ENCODE measurements at regions not wholly inside any gene's neighbourhood (a gene's known extent, or its start where the extent isn't known, plus 50 kb on each side); places are given as distances from the start of the nearest gene placed in this dataset.

DNA sequence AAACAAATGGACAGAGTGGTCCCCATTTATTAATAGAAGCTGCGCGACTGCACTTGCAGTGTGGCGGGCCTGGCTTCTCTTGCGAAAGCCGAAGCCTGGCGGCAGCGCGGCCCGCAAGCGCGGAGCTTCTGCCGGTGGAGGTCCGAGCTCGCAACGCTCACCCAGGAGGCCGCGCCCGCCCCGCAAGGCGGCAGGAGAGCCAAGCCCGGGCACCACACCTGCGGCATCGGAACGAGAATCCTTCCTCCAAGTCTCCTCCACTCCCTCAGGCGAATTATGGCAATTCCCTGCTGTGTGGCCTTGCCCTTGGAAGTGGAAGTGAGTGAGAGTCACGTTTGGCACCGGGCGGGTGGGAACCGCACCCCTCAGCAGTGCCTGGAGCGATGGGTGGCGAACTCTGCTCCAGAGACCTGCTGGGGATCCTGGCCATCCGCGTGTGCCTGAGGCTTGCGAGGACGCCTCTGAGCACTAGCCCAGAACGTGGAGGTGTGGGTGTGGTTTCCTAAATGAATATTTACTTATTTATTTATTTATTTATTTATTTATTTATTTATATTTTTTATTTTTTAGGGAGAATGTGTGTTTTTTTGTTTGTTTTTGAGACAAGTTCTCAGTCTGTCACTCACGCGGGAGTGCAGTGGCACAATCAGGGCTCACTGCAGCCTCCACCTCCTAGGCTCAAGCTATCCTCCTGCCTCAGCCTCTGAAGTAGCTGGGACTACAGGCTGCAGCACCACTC, 133.7 kb upstream of the UBE2E1 start:
- POLR2A ChIA-PET: no interaction called here
- DNase-seq (ENCODE audit: low read depth, low spot score): no peak

DNA sequence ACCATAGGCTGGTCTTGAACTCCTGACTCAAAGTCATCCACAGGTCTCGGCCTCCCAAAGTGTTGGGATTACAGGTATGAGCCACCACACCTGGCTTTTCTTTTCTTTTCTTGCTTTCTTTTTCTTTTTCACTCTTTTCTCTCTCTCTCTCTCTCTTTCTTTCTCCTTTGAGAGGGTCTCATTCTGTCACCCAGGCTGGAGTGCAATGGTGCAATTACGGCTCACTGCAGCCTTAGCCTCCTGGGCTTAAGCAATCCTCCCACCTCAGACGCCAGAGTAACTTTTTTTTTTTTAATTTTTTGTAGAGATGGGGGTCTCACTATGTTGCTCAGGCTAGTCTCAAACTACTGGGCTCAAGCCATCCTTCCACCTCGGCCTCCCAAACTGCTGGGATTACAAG, 133.1 kb upstream of the UBE2E1 start:
- TF ChIP-seq, protein P1, sequence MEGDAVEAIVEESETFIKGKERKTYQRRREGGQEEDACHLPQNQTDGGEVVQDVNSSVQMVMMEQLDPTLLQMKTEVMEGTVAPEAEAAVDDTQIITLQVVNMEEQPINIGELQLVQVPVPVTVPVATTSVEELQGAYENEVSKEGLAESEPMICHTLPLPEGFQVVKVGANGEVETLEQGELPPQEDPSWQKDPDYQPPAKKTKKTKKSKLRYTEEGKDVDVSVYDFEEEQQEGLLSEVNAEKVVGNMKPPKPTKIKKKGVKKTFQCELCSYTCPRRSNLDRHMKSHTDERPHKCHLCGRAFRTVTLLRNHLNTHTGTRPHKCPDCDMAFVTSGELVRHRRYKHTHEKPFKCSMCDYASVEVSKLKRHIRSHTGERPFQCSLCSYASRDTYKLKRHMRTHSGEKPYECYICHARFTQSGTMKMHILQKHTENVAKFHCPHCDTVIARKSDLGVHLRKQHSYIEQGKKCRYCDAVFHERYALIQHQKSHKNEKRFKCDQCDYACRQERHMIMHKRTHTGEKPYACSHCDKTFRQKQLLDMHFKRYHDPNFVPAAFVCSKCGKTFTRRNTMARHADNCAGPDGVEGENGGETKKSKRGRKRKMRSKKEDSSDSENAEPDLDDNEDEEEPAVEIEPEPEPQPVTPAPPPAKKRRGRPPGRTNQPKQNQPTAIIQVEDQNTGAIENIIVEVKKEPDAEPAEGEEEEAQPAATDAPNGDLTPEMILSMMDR (IDR thresholded peaks at IDR 0.05; ENCODE audit: low read depth, low read length): no peak
- no peak overlapping the region for H3K4me3 ChIP-seq (ENCODE audit: low read depth, low read length)
- no peak overlapping the region for H3K27ac ChIP-seq (ENCODE audit: low read depth, low read length)
- ChIA-PET CTCF (no interaction called here), POLR2A (no interaction called here)
- DNase-seq (ENCODE audit: low read depth, low spot score): no peak
- no peaks in the 10 kb centered on the region for H3K27me3 ChIP-seq (ENCODE audit: control insufficient read depth, insufficient read depth, low read length)
- no peaks in the 10 kb centered on the region; the same call in 1 of the 2 replicates for H3K9me3 ChIP-seq (ENCODE audit: control insufficient read depth, insufficient read depth, low read length)

More for the DNA sequence above, 133.7 kb upstream of the UBE2E1 start:
- H3K27ac ChIP-seq (ENCODE audit: low read depth, low read length): no peak overlapping the region
- H3K9me3 ChIP-seq (ENCODE audit: control insufficient read depth, insufficient read depth, low read length): no peaks in the 10 kb centered on the region; the same call in 1 of the 2 replicates
- H3K4me3 ChIP-seq (ENCODE audit: low read depth, low read length): no peak overlapping the region
- TF ChIP-seq, protein P1 (IDR thresholded peaks at IDR 0.05; ENCODE audit: low read depth, low read length): no peak
- H3K27me3 ChIP-seq (ENCODE audit: control insufficient read depth, insufficient read depth, low read length): no peaks in the 10 kb centered on the region
- CTCF ChIA-PET: no interaction called here

DNA sequence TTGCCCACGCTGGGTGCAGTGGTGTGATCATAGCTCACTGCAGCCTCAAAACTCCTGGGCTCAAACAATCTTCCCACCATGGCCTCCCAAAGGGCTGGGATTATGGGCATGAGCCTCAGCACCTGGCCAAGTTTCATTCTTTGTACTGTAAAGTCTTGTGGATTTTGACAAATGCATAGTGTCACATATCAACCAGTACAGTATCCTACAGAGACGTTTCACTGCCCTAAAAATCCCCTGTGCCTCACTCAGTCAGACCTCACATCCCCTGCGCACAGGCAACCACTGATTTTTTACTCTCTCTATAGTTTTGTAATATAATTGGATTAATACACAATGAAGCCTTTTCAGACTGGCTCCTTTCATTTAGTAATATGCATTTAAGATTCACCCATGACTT, 130.7 kb upstream of the UBE2E1 start:
- TF ChIP-seq, protein P1 (IDR thresholded peaks at IDR 0.05; ENCODE audit: low read depth, low read length): no peak
- H3K9me3 ChIP-seq (ENCODE audit: control insufficient read depth, insufficient read depth, low read length): peaks cover 6% of the 10 kb centered on the region
- no peaks in the 10 kb centered on the region for H3K27me3 ChIP-seq (ENCODE audit: control insufficient read depth, insufficient read depth, low read length)
- DNase-seq (ENCODE audit: low read depth, low spot score): no peak
- ChIA-PET CTCF (no interaction called here), POLR2A (no interaction called here)
- no peak overlapping the region for H3K27ac ChIP-seq (ENCODE audit: low read depth, low read length)
- H3K4me3 ChIP-seq (ENCODE audit: low read depth, low read length): no peak overlapping the region

DNA sequence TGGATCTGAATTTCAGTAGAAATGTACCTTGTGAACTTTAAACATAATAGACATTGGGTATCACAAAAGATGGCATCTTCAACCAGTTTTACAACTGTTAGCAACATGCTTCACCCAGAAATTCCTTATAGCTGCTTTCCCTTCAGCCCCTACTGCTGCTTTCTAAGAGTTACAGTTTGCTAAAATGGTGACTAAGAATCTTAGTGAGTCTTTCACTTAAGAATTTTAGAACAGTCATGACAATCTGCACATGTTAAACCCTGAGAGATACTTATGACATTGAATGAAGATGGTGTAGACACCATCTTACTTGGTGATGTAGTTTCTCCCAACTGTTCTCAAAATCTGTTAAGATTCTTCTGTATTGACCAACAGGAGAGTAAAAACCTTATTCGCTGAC, 129.7 kb upstream of the UBE2E1 start:
- no peaks in the 10 kb centered on the region for H3K27me3 ChIP-seq (ENCODE audit: control insufficient read depth, insufficient read depth, low read length)
- ChIA-PET POLR2A (no interaction called here), CTCF (no interaction called here)
- DNase-seq (ENCODE audit: low read depth, low spot score): no peak
- H3K4me3 ChIP-seq (ENCODE audit: low read depth, low read length): no peak overlapping the region
- TF ChIP-seq, protein P1 (IDR thresholded peaks at IDR 0.05; ENCODE audit: low read depth, low read length): peak; percentile 17
- H3K27ac ChIP-seq (ENCODE audit: low read depth, low read length): no peak overlapping the region
- H3K9me3 ChIP-seq (ENCODE audit: control insufficient read depth, insufficient read depth, low read length): peaks cover 6% of the 10 kb centered on the region

DNA sequence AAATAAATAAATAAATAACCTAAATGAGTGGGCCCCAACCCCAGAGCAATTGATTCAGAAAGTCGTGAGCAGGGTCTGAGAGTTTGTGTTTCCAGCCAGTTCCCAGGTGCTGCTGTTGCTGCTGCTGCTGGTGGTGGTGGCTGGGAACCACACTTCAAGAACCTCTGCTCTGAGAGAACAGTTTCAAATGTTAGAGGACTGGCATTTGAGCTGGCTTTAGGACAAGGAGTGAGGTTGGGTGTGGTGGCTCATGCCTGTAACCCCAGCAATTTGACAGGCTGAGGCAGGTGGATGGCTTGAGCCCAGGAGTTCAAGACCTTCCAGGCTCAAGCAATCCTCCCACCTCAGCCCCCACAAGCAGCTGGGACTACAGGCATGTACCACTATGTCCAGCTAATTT, 123.1 kb upstream of the UBE2E1 start:
- H3K9me3 ChIP-seq (ENCODE audit: control insufficient read depth, insufficient read depth, low read length): peaks cover 6% of the 10 kb centered on the region; the same call in 1 of the 2 replicates
- TF ChIP-seq, protein P1 (IDR thresholded peaks at IDR 0.05; ENCODE audit: low read depth, low read length): no peak
- H3K27ac ChIP-seq (ENCODE audit: low read depth, low read length): no peak overlapping the region
- no peaks in the 10 kb centered on the region for H3K27me3 ChIP-seq (ENCODE audit: control insufficient read depth, insufficient read depth, low read length)
- CTCF ChIA-PET: no interaction called here
- no peak for DNase-seq (ENCODE audit: low read depth, low spot score)
- POLR2A ChIA-PET: no interaction called here
- H3K4me3 ChIP-seq (ENCODE audit: low read depth, low read length): no peak overlapping the region

All from AG04450 (cell line).